Immature natural killer cell (primary cell): ENCODE measurements at regions not wholly inside any gene's neighbourhood (a gene's known extent, or its start where the extent isn't known, plus 50 kb on each side); places are given as distances from the start of the nearest gene placed in this dataset.
"Not testable (repeated sequence)": the region's sequence is repeated elsewhere in the genome, so short reads cannot be mapped to it uniquely, and the experiment has no call there.

Experiments
- DNase-seq, 3 donors: peaks; one replicate each; pipeline ENCODE4 v3.0.0; 2022; ENCODE audit warnings: mixed read lengths in 1 of 3
- H3K27ac Mint-ChIP-seq, 6 donors: one replicate each; pipeline ENCODE4 v1.8.0; 2020; ENCODE audit warnings: mixed read lengths in 6 of 6, mild to moderate bottlenecking in 5 of 6, inconsistent platforms in 4 of 6, moderate library complexity in 3 of 6
- H3K27me3 Mint-ChIP-seq, 3 donors: one replicate each; pipeline ENCODE4 v1.8.0; 2020 to 2021; ENCODE audit warnings: low read depth in 3 of 3, mild to moderate bottlenecking in 3 of 3, mixed read lengths in 3 of 3, moderate library complexity in 3 of 3, inconsistent platforms in 1 of 3
- H3K36me3 Mint-ChIP-seq, 3 donors: one replicate each; pipeline ENCODE4 v1.8.0; 2020; ENCODE audit warnings: mixed read lengths in 3 of 3, inconsistent platforms in 2 of 3, mild to moderate bottlenecking in 2 of 3
- H3K4me1 Mint-ChIP-seq, 2 donors: one replicate each; pipeline ENCODE4 v1.8.0; 2020; ENCODE audit warnings: inconsistent platforms in 2 of 2, mild to moderate bottlenecking in 2 of 2, mixed read lengths in 2 of 2, moderate library complexity in 1 of 2
- H3K4me3 Mint-ChIP-seq, 5 donors: one replicate each; pipeline ENCODE4 v1.8.0; 2020; ENCODE audit warnings: mild to moderate bottlenecking in 5 of 5, mixed read lengths in 5 of 5, inconsistent platforms in 3 of 5, moderate library complexity in 3 of 5
- H3K9me3 Mint-ChIP-seq, 6 donors: one replicate each; pipeline ENCODE4 v1.8.0; 2020; ENCODE audit warnings: mild to moderate bottlenecking in 6 of 6, mixed read lengths in 6 of 6, inconsistent platforms in 4 of 6, moderate library complexity in 3 of 6

- H3K4me3 Mint-ChIP-seq, result no peak overlapping the region
- H3K36me3 Mint-ChIP-seq, result no peaks in the 10 kb centered on the region
- no peaks in the 10 kb centered on the region for H3K4me1 Mint-ChIP-seq
- peaks cover 0 to 2% (median 0%) of the 10 kb centered on the region in 6 donors for H3K9me3 Mint-ChIP-seq
- DNase-seq, result peak in 2 of 3 donors; percentile 3 to 4
- H3K27ac Mint-ChIP-seq, result no peak overlapping the region
- peaks cover 0 to 2% (median 0%) of the 10 kb centered on the region in 3 donors for H3K27me3 Mint-ChIP-seq
Observed at GRCh38 chr6:153511896-153512496, 380.9 kb upstream of the RGS17 start.

- Mint-ChIP-seq H3K4me1 (no peaks in the 10 kb centered on the region), H3K4me3 (no peak overlapping the region), H3K9me3 (peaks cover 0 to 3% (median 0%) of the 10 kb centered on the region in 6 donors), H3K27me3 (no peaks in the 10 kb centered on the region), H3K27ac (no peak overlapping the region), H3K36me3 (no peaks in the 10 kb centered on the region)
- DNase-seq, result no peak
Observed at GRCh38 chr6:153503810-153504209, 372.7 kb upstream of the RGS17 start.

DNA sequence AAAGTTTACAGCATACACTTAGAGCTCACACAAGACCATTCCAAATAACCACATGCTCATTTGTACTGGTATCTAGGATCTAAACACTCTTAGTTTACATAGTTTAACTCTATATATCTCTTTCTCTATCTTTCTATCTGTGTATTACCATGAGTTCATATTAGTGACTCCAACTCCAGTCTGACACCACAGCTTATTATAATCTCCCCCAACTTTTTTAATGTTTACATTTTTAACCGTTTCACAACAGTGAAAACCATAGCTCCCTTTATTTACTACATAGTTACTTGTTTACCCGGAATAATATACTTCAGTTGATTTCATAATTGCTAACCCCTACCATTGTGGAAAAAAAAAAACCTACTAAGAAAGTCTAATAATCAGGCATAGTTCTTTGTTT, 362.4 kb upstream of the RGS17 start:
- no peak overlapping the region for H3K27ac Mint-ChIP-seq
- no peak for DNase-seq
- H3K36me3 Mint-ChIP-seq, result no peaks in the 10 kb centered on the region
- H3K4me3 Mint-ChIP-seq, result no peak overlapping the region
- no peaks in the 10 kb centered on the region for H3K4me1 Mint-ChIP-seq
- H3K9me3 Mint-ChIP-seq, result peaks cover 0 to 9% (median 1%) of the 10 kb centered on the region in 6 donors
- H3K27me3 Mint-ChIP-seq, result no peaks in the 10 kb centered on the region

GRCh38 chr6:153489479-153489878, 358.4 kb upstream of the RGS17 start:
- no peaks in the 10 kb centered on the region for H3K36me3 Mint-ChIP-seq
- no peaks in the 10 kb centered on the region for H3K27me3 Mint-ChIP-seq
- H3K4me3 Mint-ChIP-seq, result no peak overlapping the region
- peaks cover 0 to 7% (median 1%) of the 10 kb centered on the region in 6 donors for H3K9me3 Mint-ChIP-seq
- no peaks in the 10 kb centered on the region for H3K4me1 Mint-ChIP-seq
- H3K27ac Mint-ChIP-seq, result no peak overlapping the region
- DNase-seq, result no peak

- H3K4me1 Mint-ChIP-seq, result no peaks in the 10 kb centered on the region
- H3K27me3 Mint-ChIP-seq, result peaks cover 0 to 2% (median 0%) of the 10 kb centered on the region in 3 donors
- DNase-seq, result no peak
- peaks cover 0 to 7% (median 1%) of the 10 kb centered on the region in 6 donors for H3K9me3 Mint-ChIP-seq
- H3K4me3 Mint-ChIP-seq, result no peak overlapping the region
- H3K27ac Mint-ChIP-seq, result no peak overlapping the region
- H3K36me3 Mint-ChIP-seq, result no peaks in the 10 kb centered on the region
Observed at GRCh38 chr6:153488267-153488666, 357.2 kb upstream of the RGS17 start.

GRCh38 chr6:153485072-153485471, 354.0 kb upstream of the RGS17 start:
- H3K4me1 Mint-ChIP-seq, result no peaks in the 10 kb centered on the region
- no peaks in the 10 kb centered on the region for H3K36me3 Mint-ChIP-seq
- peaks cover 0 to 7% (median 4%) of the 10 kb centered on the region in 6 donors for H3K9me3 Mint-ChIP-seq
- H3K27ac Mint-ChIP-seq, result no peak overlapping the region
- peaks cover 0 to 2% (median 0%) of the 10 kb centered on the region in 3 donors for H3K27me3 Mint-ChIP-seq
- no peak for DNase-seq
- no peak overlapping the region for H3K4me3 Mint-ChIP-seq

DNA sequence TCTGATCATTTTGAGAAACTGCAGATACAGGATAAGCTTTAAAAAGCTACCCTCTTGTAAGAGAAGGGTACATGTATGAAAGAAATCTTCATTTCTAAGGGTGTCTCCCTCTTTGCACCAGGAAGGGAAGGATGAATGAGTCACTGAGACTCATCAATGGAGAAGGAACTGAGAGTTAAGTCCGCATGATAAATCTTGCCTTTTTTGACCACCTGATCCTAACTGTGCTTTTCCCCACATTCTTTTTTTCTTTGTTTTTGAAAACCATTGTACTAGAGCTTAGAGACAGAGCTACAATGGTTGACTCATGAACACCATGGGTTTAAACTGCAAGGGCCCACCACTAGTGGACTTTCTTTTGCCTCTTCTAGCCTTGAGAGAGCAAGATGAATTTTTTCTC, 353.0 kb upstream of the RGS17 start:
- DNase-seq, result no peak
- H3K4me3 Mint-ChIP-seq, result no peak overlapping the region
- H3K9me3 Mint-ChIP-seq, result peaks cover 0 to 11% (median under 1%) of the 10 kb centered on the region in 6 donors
- H3K27me3 Mint-ChIP-seq, result peaks cover 0 to 2% (median 0%) of the 10 kb centered on the region in 3 donors
- H3K36me3 Mint-ChIP-seq, result no peaks in the 10 kb centered on the region
- H3K27ac Mint-ChIP-seq, result no peak overlapping the region
- H3K4me1 Mint-ChIP-seq, result no peaks in the 10 kb centered on the region

DNA sequence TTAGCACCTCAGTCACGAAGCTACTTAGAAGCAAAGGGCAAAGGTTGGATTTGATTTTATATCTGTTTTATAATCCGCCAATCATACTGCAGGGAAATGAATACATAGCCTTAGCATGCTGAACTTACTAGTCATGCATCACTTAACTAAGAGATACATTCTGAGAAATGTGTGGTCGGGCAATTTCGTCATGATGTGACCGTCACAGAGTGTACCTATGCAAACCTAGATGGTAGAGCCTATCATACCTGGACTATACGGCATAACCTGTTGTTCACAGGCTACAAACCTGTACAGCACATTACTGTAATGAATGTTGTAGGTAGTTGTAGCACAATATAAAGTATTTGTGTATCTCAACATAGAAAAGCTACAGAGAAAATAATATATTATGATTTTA, 345.2 kb upstream of the RGS17 start:
- peaks cover 0 to 8% (median 4%) of the 10 kb centered on the region in 6 donors for H3K9me3 Mint-ChIP-seq
- H3K27me3 Mint-ChIP-seq, result peaks cover 0 to 1% (median 0%) of the 10 kb centered on the region in 3 donors
- DNase-seq, result no peak
- H3K27ac Mint-ChIP-seq, result no peak overlapping the region
- no peaks in the 10 kb centered on the region for H3K36me3 Mint-ChIP-seq
- H3K4me3 Mint-ChIP-seq, result no peak overlapping the region
- H3K4me1 Mint-ChIP-seq, result no peaks in the 10 kb centered on the region

DNA sequence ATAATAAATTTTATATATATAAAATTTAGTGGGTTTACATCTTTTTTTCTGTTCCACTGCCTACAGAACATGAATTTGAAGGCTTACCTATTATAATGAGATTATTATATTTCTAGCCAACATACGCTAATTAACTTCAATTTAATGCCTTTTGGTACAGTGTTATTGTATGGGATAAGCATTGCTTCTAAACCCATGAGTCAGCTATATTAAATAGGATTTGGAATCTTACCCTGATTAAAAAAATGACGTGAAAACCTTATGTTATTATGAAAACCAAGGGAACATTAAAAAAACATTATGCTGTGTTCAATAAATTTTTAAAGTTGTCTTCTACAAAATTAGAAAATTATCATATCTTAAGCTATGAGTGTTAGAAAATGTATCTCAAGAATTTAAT, 334.0 kb upstream of the RGS17 start:
- no peaks in the 10 kb centered on the region for H3K36me3 Mint-ChIP-seq
- H3K4me3 Mint-ChIP-seq, result no peak overlapping the region
- H3K27ac Mint-ChIP-seq, result no peak overlapping the region
- H3K4me1 Mint-ChIP-seq, result no peaks in the 10 kb centered on the region
- peaks cover 0 to 2% (median 0%) of the 10 kb centered on the region in 3 donors for H3K27me3 Mint-ChIP-seq
- peaks cover 0 to 16% (median 2%) of the 10 kb centered on the region in 6 donors for H3K9me3 Mint-ChIP-seq
- DNase-seq, result no peak

DNA sequence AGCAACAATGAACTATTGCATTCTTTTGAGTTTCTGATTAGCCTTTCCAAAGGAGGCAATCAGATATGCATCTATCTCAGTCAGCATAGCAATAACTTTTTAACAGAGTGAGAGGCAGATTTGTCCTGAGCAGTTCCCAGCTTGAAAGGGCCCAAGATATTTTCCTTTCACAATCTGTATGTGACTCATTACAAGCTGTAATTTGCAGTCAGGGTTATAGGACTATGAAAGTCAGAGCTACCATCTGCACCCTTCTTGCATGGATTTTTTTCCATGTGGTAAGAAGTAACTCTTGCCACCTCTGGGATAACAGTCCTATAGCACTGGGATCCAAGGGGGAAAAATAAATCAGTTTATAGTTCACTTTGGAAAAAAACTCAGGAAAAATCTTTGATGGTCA, 318.2 kb upstream of the RGS17 start:
- Mint-ChIP-seq H3K4me1 (no peaks in the 10 kb centered on the region), H3K27me3 (no peaks in the 10 kb centered on the region), H3K4me3 (no peak overlapping the region), H3K9me3 (peaks cover 0 to 15% (median 9%) of the 10 kb centered on the region in 6 donors), H3K36me3 (no peaks in the 10 kb centered on the region), H3K27ac (no peak overlapping the region)
- DNase-seq, result no peak

- not testable (repeated sequence) for H3K27me3 Mint-ChIP-seq, H3K4me3 Mint-ChIP-seq, H3K36me3 Mint-ChIP-seq, DNase-seq, H3K4me1 Mint-ChIP-seq, H3K27ac Mint-ChIP-seq
- H3K9me3 Mint-ChIP-seq, result peaks cover 0 to 17% (median 8%) of the 10 kb centered on the region in 6 donors
Observed at GRCh38 chr6:153442749-153443148, 311.7 kb upstream of the RGS17 start.

DNA sequence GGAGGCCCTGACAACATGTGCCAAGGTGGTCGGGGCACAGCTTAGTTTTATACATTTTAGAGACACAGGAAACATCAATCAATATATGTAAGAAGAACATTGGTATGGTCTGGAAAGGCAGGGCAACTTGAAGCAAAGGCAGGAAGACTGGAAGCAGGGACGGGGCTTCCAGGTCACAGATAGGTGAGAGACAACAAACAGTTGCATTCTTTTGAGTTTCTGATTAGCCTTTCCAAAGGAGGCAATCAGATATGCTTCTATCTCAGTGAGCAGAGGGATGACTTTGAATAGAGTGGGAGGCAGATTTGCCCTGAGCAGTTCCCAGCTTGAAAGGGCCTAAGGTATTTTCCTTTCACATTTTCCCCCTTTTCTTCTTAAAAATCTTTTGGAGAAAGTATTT, 311.0 kb upstream of the RGS17 start:
- H3K27ac Mint-ChIP-seq, result no peak overlapping the region
- H3K4me1 Mint-ChIP-seq, result no peaks in the 10 kb centered on the region
- peaks cover 2 to 18% (median 7%) of the 10 kb centered on the region in 6 donors for H3K9me3 Mint-ChIP-seq
- H3K4me3 Mint-ChIP-seq, result no peak overlapping the region
- H3K27me3 Mint-ChIP-seq, result no peaks in the 10 kb centered on the region
- H3K36me3 Mint-ChIP-seq, result no peaks in the 10 kb centered on the region
- DNase-seq, result no peak

GRCh38 chr6:153437193-153437592, 306.1 kb upstream of the RGS17 start:
- Mint-ChIP-seq H3K36me3 (no peaks in the 10 kb centered on the region), H3K9me3 (peaks cover 2 to 10% (median 7%) of the 10 kb centered on the region in 6 donors), H3K4me1 (no peaks in the 10 kb centered on the region), H3K27me3 (no peaks in the 10 kb centered on the region), H3K27ac (no peak overlapping the region), H3K4me3 (no peak overlapping the region)
- DNase-seq, result no peak

GRCh38 chr6:153436351-153436750, 305.3 kb upstream of the RGS17 start:
- no peak overlapping the region for H3K27ac Mint-ChIP-seq
- H3K4me1 Mint-ChIP-seq, result no peaks in the 10 kb centered on the region
- DNase-seq, result no peak
- no peak overlapping the region for H3K4me3 Mint-ChIP-seq
- H3K36me3 Mint-ChIP-seq, result no peaks in the 10 kb centered on the region
- H3K27me3 Mint-ChIP-seq, result no peaks in the 10 kb centered on the region
- peaks cover 0 to 5% (median 2%) of the 10 kb centered on the region in 6 donors for H3K9me3 Mint-ChIP-seq

- no peaks in the 10 kb centered on the region for H3K27me3 Mint-ChIP-seq
- H3K4me3 Mint-ChIP-seq, result no peak overlapping the region
- peaks cover 0 to 5% (median 1%) of the 10 kb centered on the region in 6 donors for H3K9me3 Mint-ChIP-seq
- no peaks in the 10 kb centered on the region for H3K36me3 Mint-ChIP-seq
- no peak for DNase-seq
- H3K4me1 Mint-ChIP-seq, result no peaks in the 10 kb centered on the region
- H3K27ac Mint-ChIP-seq, result no peak overlapping the region
Observed at GRCh38 chr6:153435787-153436186, 304.7 kb upstream of the RGS17 start.
